ENCODE measurements at regions not wholly inside any gene's neighbourhood (a gene's known extent, or its start where the extent isn't known, plus 50 kb on each side); places are given as distances from the start of the nearest gene placed in this dataset.

- no peak for TF ChIP-seq REST (IDR thresholded peaks at IDR 0.05; ENCODE audit: insufficient replicate concordance, low read depth)
- no peak for TF ChIP-seq CTCF (IDR thresholded peaks at IDR 0.05; ENCODE audit: insufficient read depth, low read length)
- no peak for TF ChIP-seq GABPA (IDR thresholded peaks at IDR 0.05; ENCODE audit: low read depth)
- TF ChIP-seq POLR2AphosphoS5 (IDR thresholded peaks at IDR 0.05; ENCODE audit: low read depth): no peak
- TF ChIP-seq SPI1 (IDR thresholded peaks at IDR 0.05; ENCODE audit: borderline replicate concordance, low read depth): no peak
Observed at GRCh38 chr13:83485101-83485500, 397.2 kb downstream of the SLITRK1 start.

Measured in HL-60 (cell line).